SU-DHL-6 (cell line): ENCODE measurements at regions not wholly inside any gene's neighbourhood (a gene's known extent, or its start where the extent isn't known, plus 50 kb on each side); places are given as distances from the start of the nearest gene placed in this dataset.
A peak's percentile ranks its signal among the peaks of the same experiment; 100 is the strongest.

Experiments
- H2AFZ ChIP-seq: fragments of 200-600 bp; sonication (generic); 2 replicates; pipeline ENCODE4 v1.6.1; 2014; ENCODE audit warnings: low read depth, mild to moderate bottlenecking, moderate library complexity, mixed read lengths, antibody characterized with exemption, low read length; ENCODE audit not compliant: severe bottlenecking
- H3F3A ChIP-seq: fragments of 200-600 bp; shearing (Covaris generic); 2 replicates; pipeline ENCODE4 v1.6.0; 2016; ENCODE audit warnings: antibody characterized with exemption, mild to moderate bottlenecking; ENCODE audit not compliant: insufficient read depth
- H3K27ac ChIP-seq: fragments of 200-600 bp; sonication (generic); 2 replicates; pipeline ENCODE4 v1.5.1; 2016; ENCODE audit warnings: low read depth, mild to moderate bottlenecking, low read length, moderate library complexity, mixed read lengths
- H3K27me3 ChIP-seq: fragments of 200-600 bp; sonication (generic), shearing (Covaris generic); 2 replicates; pipeline ENCODE4 v1.6.0; 2014; ENCODE audit warnings: mild to moderate bottlenecking, low read length
- H3K36me3 ChIP-seq: fragments of 200-600 bp; sonication (generic); 2 replicates; pipeline ENCODE4 v1.6.1; 2014; ENCODE audit warnings: mild to moderate bottlenecking, low read length, mixed read lengths
- H3K4me2 ChIP-seq: fragments of 300-600, 200-600 bp; shearing (Covaris generic), sonication (generic); 2 replicates; pipeline ENCODE4 v1.6.0; 2014; ENCODE audit warnings: low read length, low read depth, mild to moderate bottlenecking; ENCODE audit not compliant: poor library complexity, severe bottlenecking
- H3K4me3 ChIP-seq: fragments of 200-600 bp; sonication (generic); 2 replicates; pipeline ENCODE4 v1.5.1; 2014; ENCODE audit warnings: antibody characterized with exemption, low read length, mild to moderate bottlenecking, mixed read lengths; ENCODE audit not compliant: insufficient read depth, poor library complexity, severe bottlenecking
- H3K79me2 ChIP-seq: fragments of 200-600 bp; sonication (generic); 2 replicates; pipeline ENCODE4 v1.6.1; 2014; ENCODE audit warnings: mild to moderate bottlenecking, low read length, moderate library complexity; ENCODE audit not compliant: insufficient read depth
- H3K9ac ChIP-seq: fragments of 200-600 bp; sonication (generic); 2 replicates; pipeline ENCODE4 v1.7.0; 2014; ENCODE audit warnings: mild to moderate bottlenecking, low read length
- H3K9me2 ChIP-seq: fragments of 200-600 bp; sonication (generic); replicated peaks from 2 replicates; pipeline ENCODE4 v1.6.1; 2014; ENCODE audit warnings: low read length; ENCODE audit not compliant: insufficient read depth
- H3K9me3 ChIP-seq: fragments of 200-600 bp; sonication (generic); 2 replicates; pipeline ENCODE4 v1.6.1; 2014; ENCODE audit warnings: low read length, mixed read lengths; ENCODE audit not compliant: insufficient read depth
- H4K20me1 ChIP-seq: fragments of 200-600 bp; sonication (generic); 2 replicates; pipeline ENCODE4 v1.6.1; 2014; ENCODE audit warnings: low read depth, mild to moderate bottlenecking, antibody characterized with exemption, low read length, moderate library complexity, mixed read lengths
- EZH2phosphoT487 ChIP-seq: fragments of 200-600 bp; sonication (generic), shearing (Covaris generic); conservative IDR thresholded peaks from 2 replicates; pipeline ENCODE4 v1.6.1; 2018; ENCODE audit warnings: mild to moderate bottlenecking, antibody characterized with exemption, low read length, moderate library complexity, mixed read lengths
- TF ChIP-seq, protein P1 (sequence below): fragments of 200-600 bp; sonication (generic); IDR thresholded peaks from one replicate; pipeline ENCODE4 v1.5.1; 2017; ENCODE audit warnings: antibody characterized with exemption, mild to moderate bottlenecking, low read length, moderate library complexity; ENCODE audit not compliant: insufficient read depth, poor library complexity, severe bottlenecking

DNA sequence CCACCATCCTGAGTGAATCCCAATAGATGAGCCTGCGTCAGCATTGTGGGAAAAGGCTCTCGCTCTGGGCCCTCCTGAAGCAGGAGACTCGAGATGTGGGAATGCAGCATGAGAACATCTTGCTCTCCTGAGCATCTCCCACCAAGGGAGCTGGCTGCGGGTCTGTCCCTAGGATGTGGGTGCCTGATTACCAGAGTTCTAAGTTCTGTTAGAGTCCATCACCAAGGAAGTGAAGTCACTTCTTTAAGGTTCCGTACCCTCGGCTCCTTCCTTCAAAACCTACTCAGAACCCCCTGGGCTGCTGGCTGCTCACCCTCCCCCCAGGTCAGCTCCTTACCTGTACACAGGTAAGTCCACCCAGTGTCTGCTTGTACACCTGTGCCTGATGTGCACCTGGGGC lies 100.5 kb upstream of the IGLL5 start:
- Histone ChIP-seq H3K9ac (no peak overlapping the region), H3K9me2 (no peaks in the 10 kb centered on the region), H3K4me2 (no peak overlapping the region), H3K36me3 (no peaks in the 10 kb centered on the region), H3K27me3 (no peaks in the 10 kb centered on the region), H3F3A (no peaks in the 10 kb centered on the region), H3K4me3 (no peak overlapping the region), H2AFZ (no peak overlapping the region), H3K27ac (no peak overlapping the region), H4K20me1 (no peaks in the 10 kb centered on the region), H3K9me3 (no peaks in the 10 kb centered on the region), H3K79me2 (no peaks in the 10 kb centered on the region)
- TF ChIP-seq EZH2phosphoT487: no peak
- TF ChIP-seq, protein P1, sequence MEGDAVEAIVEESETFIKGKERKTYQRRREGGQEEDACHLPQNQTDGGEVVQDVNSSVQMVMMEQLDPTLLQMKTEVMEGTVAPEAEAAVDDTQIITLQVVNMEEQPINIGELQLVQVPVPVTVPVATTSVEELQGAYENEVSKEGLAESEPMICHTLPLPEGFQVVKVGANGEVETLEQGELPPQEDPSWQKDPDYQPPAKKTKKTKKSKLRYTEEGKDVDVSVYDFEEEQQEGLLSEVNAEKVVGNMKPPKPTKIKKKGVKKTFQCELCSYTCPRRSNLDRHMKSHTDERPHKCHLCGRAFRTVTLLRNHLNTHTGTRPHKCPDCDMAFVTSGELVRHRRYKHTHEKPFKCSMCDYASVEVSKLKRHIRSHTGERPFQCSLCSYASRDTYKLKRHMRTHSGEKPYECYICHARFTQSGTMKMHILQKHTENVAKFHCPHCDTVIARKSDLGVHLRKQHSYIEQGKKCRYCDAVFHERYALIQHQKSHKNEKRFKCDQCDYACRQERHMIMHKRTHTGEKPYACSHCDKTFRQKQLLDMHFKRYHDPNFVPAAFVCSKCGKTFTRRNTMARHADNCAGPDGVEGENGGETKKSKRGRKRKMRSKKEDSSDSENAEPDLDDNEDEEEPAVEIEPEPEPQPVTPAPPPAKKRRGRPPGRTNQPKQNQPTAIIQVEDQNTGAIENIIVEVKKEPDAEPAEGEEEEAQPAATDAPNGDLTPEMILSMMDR: no peak

DNA sequence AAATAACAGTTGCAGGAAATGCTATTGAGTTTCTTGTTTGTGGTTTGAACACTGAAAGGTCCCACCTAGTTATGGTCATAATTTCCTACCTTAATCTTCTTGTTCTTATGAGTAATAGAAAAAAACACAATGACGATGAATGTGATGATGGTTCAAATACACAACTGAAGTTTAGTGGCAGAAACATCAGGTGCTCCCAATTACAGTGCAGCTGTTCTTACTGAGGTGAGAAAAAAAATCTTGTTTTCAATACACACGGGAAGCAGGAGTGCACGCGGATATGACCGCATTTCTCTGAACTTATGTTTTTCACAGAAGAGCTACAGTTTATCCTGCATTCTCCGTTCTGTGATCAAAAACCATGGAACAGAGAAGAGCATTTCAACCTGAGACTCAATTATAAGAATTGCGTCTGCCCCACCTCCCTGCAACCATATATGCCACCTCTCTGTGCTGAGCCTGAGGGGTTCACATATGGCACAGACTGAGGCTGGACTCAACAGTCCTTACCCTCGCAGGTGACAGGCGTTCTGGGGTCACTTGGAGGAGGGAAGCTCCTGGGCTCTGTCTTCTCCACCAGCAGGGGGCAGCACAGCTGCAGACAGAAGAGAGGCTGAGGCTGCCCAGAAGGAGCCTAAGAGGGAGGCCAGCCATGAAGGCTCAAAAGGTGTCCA lies 99.7 kb upstream of the IGLL5 start:
- H3K4me3 ChIP-seq: no peak overlapping the region
- no peak overlapping the region for H2AFZ ChIP-seq
- no peaks in the 10 kb centered on the region for H3K36me3 ChIP-seq
- H3K9ac ChIP-seq: no peak overlapping the region
- no peaks in the 10 kb centered on the region for H3K27me3 ChIP-seq
- H3K27ac ChIP-seq: no peak overlapping the region
- no peaks in the 10 kb centered on the region for H3F3A ChIP-seq
- H3K79me2 ChIP-seq: no peaks in the 10 kb centered on the region
- TF ChIP-seq, protein P1: peak; percentile 99
- TF ChIP-seq EZH2phosphoT487: no peak
- H3K4me2 ChIP-seq: no peak overlapping the region
- H3K9me3 ChIP-seq: no peaks in the 10 kb centered on the region
- H3K9me2 ChIP-seq: no peaks in the 10 kb centered on the region
- H4K20me1 ChIP-seq: no peaks in the 10 kb centered on the region

DNA sequence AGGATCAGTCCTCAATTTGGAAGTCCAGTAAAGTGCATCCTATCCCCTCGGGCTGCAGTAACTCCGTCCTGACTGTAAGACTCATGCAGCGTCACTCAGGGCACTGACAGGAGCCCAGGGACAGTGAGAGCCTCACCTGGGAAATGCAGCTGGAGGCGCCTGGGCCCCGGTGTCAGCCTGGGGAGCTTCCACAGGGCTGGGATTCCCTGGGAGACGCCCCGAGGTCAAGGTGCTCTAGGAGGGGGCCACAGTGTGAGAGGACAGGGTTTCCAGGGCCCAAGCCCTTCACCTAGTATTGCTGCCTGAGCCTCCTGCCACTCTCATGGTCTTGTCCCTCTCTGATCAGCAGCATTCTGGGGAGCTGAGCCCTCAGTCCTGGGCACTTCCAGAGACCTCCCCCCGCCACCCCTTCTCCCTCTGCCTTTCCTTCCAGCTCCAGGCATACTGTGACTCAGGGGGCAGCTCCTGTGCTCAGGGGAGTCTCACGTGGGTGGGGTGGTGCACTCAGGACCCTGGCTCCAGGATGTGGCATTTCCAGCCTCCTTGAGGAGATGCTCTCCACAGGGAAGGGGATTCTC lies 99.1 kb upstream of the IGLL5 start:
- no peak overlapping the region for H3K4me2 ChIP-seq
- no peaks in the 10 kb centered on the region for H3K36me3 ChIP-seq
- H3K79me2 ChIP-seq: no peaks in the 10 kb centered on the region
- H2AFZ ChIP-seq: no peak overlapping the region
- no peaks in the 10 kb centered on the region for H3F3A ChIP-seq
- H3K9me2 ChIP-seq: no peaks in the 10 kb centered on the region
- H3K9ac ChIP-seq: no peak overlapping the region
- H4K20me1 ChIP-seq: no peaks in the 10 kb centered on the region
- TF ChIP-seq, protein P1: no peak
- no peak for TF ChIP-seq EZH2phosphoT487
- H3K4me3 ChIP-seq: no peak overlapping the region
- no peaks in the 10 kb centered on the region for H3K9me3 ChIP-seq
- H3K27ac ChIP-seq: no peak overlapping the region
- no peaks in the 10 kb centered on the region for H3K27me3 ChIP-seq
